Limb (tissue), 2 donors: ENCODE measurements at regions not wholly inside any gene's neighbourhood (a gene's known extent, or its start where the extent isn't known, plus 50 kb on each side); places are given as distances from the start of the nearest gene placed in this dataset.

Experiments
- DNase-seq, 2 donors: peaks; one replicate each; pipeline ENCODE4 v3.0.0-alpha.2; 2016; ENCODE audit errors: extremely low spot score in 2 of 2

DNA sequence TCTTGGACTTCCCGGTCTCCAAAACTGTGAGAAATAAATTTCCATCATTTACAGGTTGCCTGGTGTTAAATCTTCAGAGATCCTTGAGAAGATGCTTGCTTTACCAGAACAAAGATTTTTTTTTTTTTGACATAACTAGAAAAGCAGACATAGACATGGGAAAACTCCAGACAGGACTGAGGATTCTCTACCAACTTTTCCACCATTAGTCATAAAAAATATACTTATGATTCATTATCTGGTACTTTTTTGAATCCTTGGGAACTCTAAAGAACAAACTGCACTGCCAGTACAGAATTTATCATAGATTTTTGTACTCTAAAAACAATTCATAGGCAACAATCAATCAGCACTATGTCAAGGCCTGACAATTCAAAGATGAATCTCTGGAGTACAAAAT, 487.6 kb downstream of the EFNB2 start:
- DNase-seq, result no peak

GRCh38 chr13:106042996-106043581, 492.4 kb downstream of the EFNB2 start:
- DNase-seq, result no peak

DNA sequence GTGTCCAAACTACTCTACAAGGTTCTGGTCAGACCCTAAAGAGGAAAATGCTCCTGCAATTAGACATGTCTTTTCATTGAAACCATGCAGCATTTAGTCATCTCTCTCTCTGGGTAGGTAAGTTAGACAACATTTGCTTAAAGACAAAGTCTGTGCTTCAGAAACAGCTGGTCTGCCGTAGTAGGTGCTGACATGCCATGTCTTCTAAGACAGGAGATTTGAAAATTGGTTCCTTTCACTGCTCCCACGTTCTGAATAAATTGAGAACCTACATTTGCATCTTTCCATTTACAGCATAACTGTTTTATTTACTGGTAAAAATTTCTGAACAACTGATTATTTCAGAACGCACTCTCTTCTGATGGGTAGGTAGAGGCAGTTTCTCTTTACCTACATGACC, 494.0 kb downstream of the EFNB2 start:
- no peak for DNase-seq

DNA sequence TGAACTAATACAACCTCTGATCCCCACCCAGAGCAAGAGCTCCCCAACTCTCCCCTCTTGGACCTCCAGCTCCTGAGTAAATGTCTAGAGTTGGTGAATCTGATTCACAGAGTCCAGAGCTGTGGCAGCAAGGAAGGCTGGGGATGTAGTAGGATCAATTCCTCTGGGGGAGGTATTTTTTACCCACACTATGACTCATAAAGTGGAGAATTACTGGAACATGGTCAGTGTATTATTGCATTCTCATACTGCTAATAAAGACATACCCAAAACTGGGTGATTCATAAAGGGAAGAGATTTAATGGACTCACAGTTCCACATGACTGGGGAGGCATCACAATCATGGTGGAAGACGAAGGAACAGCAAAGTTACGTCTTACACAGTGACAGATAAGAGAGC, 496.7 kb downstream of the EFNB2 start:
- DNase-seq, result no peak

- DNase-seq, result no peak
Measured at GRCh38 chr13:106036870-106037269, 498.6 kb downstream of the EFNB2 start.

DNA sequence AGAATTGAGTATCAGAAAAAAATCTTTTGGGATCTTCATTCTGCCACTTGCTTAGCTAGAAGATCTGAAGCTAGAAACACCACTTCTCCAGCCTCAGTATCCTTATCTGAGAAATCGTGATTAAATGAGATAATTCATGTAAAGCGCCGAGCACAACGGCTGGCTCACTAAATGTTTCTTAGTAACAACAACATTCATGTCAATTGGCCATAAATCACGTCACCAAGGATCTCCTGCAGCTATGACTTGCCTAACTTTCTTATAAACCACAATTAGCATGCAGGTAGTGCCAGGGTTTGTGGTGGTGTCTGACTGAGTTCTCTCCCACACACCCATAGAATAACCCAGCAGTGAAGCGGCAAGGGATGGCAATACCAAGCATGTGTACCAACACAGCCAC, 501.3 kb downstream of the EFNB2 start:
- no peak for DNase-seq

GRCh38 chr13:106033659-106034058, 501.8 kb downstream of the EFNB2 start:
- peak in 1 of 2 donors; percentile 50 for DNase-seq

DNA sequence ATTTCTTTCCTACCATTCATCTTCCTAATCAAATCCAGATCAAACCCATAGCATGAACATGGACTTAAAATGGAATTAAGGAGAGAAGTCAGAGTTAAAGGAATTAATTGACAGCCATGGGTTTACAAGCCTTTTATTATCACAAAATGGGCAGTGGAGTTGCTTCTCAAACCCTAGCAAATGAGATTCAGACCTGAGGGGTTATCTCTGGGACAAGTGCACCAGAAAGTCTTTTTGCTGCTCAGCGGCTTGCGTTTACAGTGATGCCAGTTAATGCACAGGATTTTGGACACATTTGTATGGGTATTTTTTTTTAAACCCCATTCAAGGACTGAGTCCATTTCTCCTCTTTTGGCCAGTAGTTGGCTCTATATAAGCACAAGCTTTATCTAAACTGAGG, 503.0 kb downstream of the EFNB2 start:
- no peak for DNase-seq

DNA sequence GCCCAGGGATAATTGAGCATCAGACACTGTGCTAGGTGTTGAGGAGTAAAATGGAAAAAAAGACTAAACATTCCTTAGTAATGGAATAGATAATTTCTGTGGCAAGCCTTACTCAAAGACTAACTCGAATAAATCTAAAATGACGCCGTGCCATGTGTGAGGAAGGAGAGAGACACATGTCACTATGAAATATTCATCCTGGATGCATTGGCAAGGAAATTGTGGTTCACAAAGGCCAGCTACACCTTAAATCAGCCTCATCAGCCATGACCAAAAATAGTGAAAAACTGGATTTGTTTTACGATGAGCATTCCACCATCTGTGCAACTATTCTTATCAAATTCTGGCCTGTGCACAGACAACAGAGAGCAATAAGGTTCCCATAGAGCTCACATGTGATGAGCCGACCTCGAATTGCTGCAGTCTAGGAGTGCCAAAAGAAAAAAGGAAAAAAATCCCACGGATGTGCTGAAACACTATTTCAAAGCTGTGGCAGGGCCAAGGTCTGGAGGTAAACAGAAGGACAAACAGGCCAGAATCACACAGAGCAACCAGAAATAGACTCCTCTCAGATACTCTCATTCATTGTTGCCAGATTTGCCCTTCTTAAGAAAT, 505.7 kb downstream of the EFNB2 start:
- no peak for DNase-seq

- DNase-seq, result no peak
Measured at GRCh38 chr13:106028911-106029310, 506.6 kb downstream of the EFNB2 start.

DNA sequence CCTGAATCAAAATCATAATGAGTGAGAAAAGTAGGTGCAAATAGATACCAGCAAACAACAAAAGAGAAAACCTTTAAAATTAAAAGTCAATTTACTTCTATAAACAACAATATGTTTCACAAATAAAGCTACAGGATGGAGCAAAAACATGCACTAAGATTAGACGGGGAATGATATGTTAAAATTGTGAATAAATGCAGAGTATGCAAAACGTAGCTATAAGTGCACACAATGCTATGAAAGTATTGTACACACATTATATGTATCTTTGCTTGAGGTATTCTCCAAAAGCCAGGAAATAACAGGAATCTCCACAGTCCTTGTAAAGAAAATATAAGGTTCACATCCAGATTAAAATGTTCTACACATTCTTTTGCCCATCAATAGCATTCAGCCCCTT, 523.9 kb downstream of the EFNB2 start:
- no peak for DNase-seq

GRCh38 chr13:106010836-106011235, 524.6 kb downstream of the EFNB2 start:
- no peak for DNase-seq

- DNase-seq, result no peak
Measured at GRCh38 chr13:106008540-106008939, 526.9 kb downstream of the EFNB2 start.

DNA sequence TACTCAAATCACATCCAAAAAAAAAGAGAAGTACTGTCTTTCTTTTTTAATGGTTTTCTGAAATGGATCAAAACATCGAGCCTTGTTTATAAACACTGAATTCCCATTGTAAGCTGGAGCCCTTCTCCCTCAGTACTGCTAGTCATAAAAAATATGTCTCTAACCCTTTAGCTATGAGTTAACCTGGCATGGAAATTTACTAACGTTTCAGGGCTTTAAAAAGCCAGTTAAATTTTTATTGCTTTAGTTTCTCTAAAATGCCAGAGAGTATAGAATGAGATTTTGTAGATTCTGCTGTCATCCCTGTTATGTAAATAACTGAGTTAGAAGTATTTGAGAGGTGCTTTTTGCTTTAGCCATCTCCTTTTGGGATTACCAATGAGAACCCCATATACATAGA, 528.3 kb downstream of the EFNB2 start:
- no peak for DNase-seq

DNA sequence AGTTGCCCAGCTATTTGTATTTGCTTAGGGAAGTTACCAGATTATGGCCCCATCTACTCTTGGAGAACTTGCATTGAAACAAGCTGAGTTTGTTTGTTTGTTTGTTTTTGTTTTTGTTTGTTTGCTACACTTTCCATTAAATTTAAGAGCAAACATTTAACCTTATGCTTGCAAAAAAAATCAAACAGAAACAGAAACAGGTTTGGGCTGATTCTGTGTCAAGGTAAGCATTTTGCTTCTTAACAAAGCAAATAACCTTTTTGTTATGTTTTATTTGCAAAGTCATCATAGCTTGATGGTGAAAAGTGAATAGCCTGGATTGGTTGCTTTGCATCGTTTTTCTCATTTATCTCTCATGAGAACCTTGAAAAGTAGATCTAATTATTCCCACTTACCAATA, 531.8 kb downstream of the EFNB2 start:
- DNase-seq, result no peak

- DNase-seq, result no peak
Measured at GRCh38 chr13:106001443-106001842, 534.0 kb downstream of the EFNB2 start.

DNA sequence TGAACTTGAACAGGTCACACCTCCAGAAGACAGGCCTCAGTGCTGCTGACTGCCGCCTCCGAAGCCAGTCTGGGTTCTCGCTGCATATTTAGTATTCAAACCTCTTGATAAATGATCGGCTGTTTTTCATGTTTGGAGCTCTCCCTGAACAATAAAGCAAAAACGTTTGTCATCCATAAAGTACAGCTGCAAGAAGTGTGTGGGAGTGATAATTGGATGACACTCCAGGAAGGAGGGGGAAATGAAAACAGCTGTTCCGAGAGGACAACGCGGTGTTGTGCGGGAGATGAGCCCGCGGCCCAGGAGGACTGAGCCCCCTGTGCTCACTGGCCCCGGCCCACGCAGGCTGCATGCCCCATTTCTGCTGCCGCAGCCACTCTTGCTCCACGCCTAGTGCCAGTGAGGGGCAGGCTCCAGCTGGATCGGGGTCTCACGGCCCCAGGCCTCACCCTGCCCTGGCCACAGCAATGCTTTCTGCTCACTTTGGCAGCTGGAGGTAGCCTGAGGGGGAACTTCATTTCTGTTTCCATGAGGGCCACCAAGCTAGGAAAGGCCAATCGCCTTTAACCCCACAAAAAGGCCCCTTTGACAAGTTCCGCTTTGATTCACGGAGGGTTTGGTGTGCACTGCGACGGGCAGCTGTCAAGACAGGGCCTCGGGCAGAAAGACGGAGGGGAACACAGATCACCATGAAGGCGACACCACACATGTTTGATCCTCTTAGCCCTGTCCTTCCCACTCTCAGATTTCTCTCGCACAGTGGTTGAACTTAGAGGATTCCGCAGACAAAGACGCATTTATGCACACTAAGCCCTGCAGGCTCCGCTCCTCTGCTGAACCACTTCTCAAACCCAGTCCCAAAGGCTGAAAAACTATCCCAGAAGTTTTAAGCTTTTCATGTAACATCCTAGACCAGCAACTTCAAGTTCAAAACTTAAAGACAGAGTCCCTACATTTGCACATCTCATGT, 537.6 kb downstream of the EFNB2 start:
- peak; percentile 38 to 58 for DNase-seq

DNA sequence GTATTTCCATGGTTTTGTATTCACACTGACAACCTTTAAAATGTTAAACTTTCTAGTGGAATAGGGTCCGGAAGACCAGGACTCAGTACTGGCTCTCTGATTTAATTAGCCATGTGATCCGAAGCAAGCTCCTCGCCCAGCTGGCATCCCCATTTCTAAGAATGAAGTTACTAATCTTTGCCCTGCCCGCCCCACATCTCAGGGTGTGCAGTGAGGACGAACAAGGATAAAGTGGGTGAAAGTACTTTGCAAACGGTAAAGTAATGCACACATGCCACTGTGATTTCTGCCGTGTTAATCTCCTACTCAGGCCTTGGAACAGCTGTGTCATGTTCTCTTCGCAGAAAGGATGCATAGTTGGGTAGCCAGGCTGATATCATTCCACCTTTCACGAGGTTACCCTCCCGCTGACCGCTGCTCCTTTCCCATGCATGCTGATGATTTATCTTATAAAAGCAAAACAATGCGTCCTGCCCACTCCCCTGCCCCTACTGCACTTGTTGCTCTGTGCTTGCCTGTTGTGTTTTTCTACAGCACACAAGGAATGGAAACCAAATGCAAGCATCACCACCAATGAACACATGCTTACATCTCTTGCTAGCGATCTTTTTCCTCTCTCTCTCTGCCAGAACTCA, 539.0 kb downstream of the EFNB2 start:
- DNase-seq, result no peak

- DNase-seq, result no peak
Measured at GRCh38 chr13:105994340-105994739, 541.1 kb downstream of the EFNB2 start.

- no peak for DNase-seq
Measured at GRCh38 chr13:105991622-105992277, 543.7 kb downstream of the EFNB2 start.

DNA sequence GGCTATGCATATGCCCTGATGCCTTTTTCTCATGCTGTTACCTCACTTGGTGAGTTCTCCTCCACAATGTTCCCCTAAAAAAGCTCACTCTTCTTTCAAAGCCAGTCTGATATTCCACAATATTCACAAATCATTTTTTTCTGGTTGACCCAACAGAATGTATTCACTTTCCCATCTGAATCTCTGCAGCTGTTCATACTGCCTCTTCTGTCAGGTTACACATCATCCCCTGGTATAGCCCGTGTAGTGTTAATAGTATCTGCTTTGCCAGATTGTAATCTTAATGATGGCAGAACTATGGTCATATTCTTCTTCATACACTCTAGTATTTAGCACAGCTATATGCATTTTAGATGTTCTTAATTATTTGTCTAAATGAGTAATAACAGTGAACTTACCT, 544.3 kb downstream of the EFNB2 start:
- no peak for DNase-seq
